CD14-positive monocyte (primary cell): ENCODE measurements at regions not wholly inside any gene's neighbourhood (a gene's known extent, or its start where the extent isn't known, plus 50 kb on each side); places are given as distances from the start of the nearest gene placed in this dataset.

ENCODE experiments used
- DNase-seq, 3 donors: peaks; one replicate each; pipeline ENCODE4 v3.0.0-alpha.2; 2011 to 2022
- H2AFZ ChIP-seq: 2 replicates; pipeline ENCODE4 v1.6.0; 2012; ENCODE audit warnings: mild to moderate bottlenecking, low read depth, low read length, inconsistent platforms; ENCODE audit not compliant: insufficient read depth, poor library complexity, severe bottlenecking
- H3K27ac ChIP-seq, 2 donors: 1 replicate in 1 of 2; 2 replicates in 1 of 2; pipeline ENCODE4 v1.5.1; 2012 to 2013; ENCODE audit warnings: low read length in 2 of 2, control low read depth in 1 of 2, inconsistent platforms in 1 of 2, low read depth in 1 of 2, mild to moderate bottlenecking in 1 of 2
- H3K27me3 ChIP-seq, 2 donors: one replicate each; pipeline versions ENCODE4 v1.6.0 to v1.6.1; 2011 to 2013; ENCODE audit warnings: low read length in 2 of 2; ENCODE audit not compliant: control insufficient read depth in 2 of 2, insufficient read depth in 2 of 2
- H3K36me3 ChIP-seq, 2 donors: replicated peaks in 1 of 2; 1 replicate in 1 of 2; 2 replicates in 1 of 2; pipeline versions ENCODE4 v1.5.1 to v1.6.1; 2012 to 2013; ENCODE audit warnings: low read length in 2 of 2, control low read depth in 1 of 2, inconsistent platforms in 1 of 2, mild to moderate bottlenecking in 1 of 2; ENCODE audit not compliant: insufficient read depth in 2 of 2, control insufficient read depth in 1 of 2
- H3K4me1 ChIP-seq, 2 donors: 1 replicate in 1 of 2; 2 replicates in 1 of 2; pipeline versions ENCODE4 v1.5.1 to v1.6.1; 2012 to 2013; ENCODE audit warnings: low read length in 2 of 2, control low read depth in 1 of 2, inconsistent platforms in 1 of 2, mild to moderate bottlenecking in 1 of 2, moderate library complexity in 1 of 2; ENCODE audit not compliant: insufficient read depth in 2 of 2, control insufficient read depth in 1 of 2
- H3K4me2 ChIP-seq: replicated peaks from 2 replicates; pipeline ENCODE3; 2012; ENCODE audit warnings: low read length, moderate library complexity, mild to moderate bottlenecking; ENCODE audit not compliant: poor library complexity, severe bottlenecking; ENCODE audit errors: extremely low read depth
- H3K4me3 ChIP-seq, 3 experiments: fragments of 200-600 bp in 1 of 3; sonication (generic) in 1 of 3; replicated peaks in 1 of 3; 1 replicate in 2 of 3; 2 replicates in 1 of 3; pipeline ENCODE4 v1.5.1; 2011 to 2013; ENCODE audit warnings: low read length in 3 of 3, mild to moderate bottlenecking in 3 of 3, control low read depth in 2 of 3, low read depth in 2 of 3, inconsistent platforms in 1 of 3, moderate library complexity in 1 of 3
- H3K79me2 ChIP-seq: 2 replicates; pipeline ENCODE4 v1.6.0; 2012; ENCODE audit warnings: mild to moderate bottlenecking, control low read depth, inconsistent platforms, low read length, moderate library complexity; ENCODE audit not compliant: insufficient read depth
- H3K9ac ChIP-seq: 2 replicates; pipeline ENCODE4 v1.6.0; 2017; ENCODE audit warnings: low read length, mild to moderate bottlenecking; ENCODE audit not compliant: insufficient read depth, poor library complexity, severe bottlenecking
- H3K9me3 ChIP-seq, 2 donors: replicated peaks in 1 of 2; 1 replicate in 1 of 2; 2 replicates in 1 of 2; pipeline versions ENCODE4 v1.5.1 to v1.6.1; 2012 to 2013; ENCODE audit warnings: low read length in 2 of 2, control low read depth in 1 of 2; ENCODE audit not compliant: control insufficient read depth in 1 of 2, insufficient read depth in 1 of 2
- H4K20me1 ChIP-seq: 2 replicates; pipeline ENCODE4 v1.6.0; 2012; ENCODE audit warnings: mild to moderate bottlenecking, low read length, control low read depth, moderate library complexity; ENCODE audit not compliant: insufficient read depth
- H3K27ac Mint-ChIP-seq, 7 donors: one replicate each; pipeline ENCODE4 v1.8.0; 2020; ENCODE audit warnings: mild to moderate bottlenecking in 7 of 7, mixed read lengths in 7 of 7, moderate library complexity in 6 of 7, inconsistent platforms in 2 of 7
- H3K27me3 Mint-ChIP-seq, 3 donors: one replicate each; pipeline ENCODE4 v1.8.0; 2021 to 2022; ENCODE audit warnings: low read depth in 3 of 3, mild to moderate bottlenecking in 3 of 3, mixed read lengths in 3 of 3, moderate library complexity in 3 of 3, inconsistent platforms in 1 of 3
- H3K36me3 Mint-ChIP-seq, 2 donors: one replicate each; pipeline ENCODE4 v1.8.0; 2020; ENCODE audit warnings: mixed read lengths in 2 of 2, inconsistent platforms in 1 of 2, mild to moderate bottlenecking in 1 of 2
- H3K4me1 Mint-ChIP-seq: one replicate; pipeline ENCODE4 v1.8.0; 2020; ENCODE audit warnings: mild to moderate bottlenecking, mixed read lengths
- H3K4me3 Mint-ChIP-seq, 2 donors: one replicate each; pipeline ENCODE4 v1.8.0; 2020; ENCODE audit warnings: mild to moderate bottlenecking in 2 of 2, mixed read lengths in 2 of 2, moderate library complexity in 1 of 2
- H3K9me3 Mint-ChIP-seq, 7 donors: one replicate each; pipeline ENCODE4 v1.8.0; 2020 to 2022; ENCODE audit warnings: mixed read lengths in 7 of 7, mild to moderate bottlenecking in 6 of 7, moderate library complexity in 6 of 7, inconsistent platforms in 2 of 7
- CTCF ChIP-seq: fragments of 200-600 bp; IDR thresholded peaks from one replicate; pipeline ENCODE4 v1.8.0; 2022; ENCODE audit warnings: antibody characterized with exemption, mild to moderate bottlenecking
- WGBS: methylation state at CpG from one replicate; pipeline ENCODE4 v1.1.5; 2013; ENCODE audit warnings: missing lambda C conversion rate; ENCODE audit not compliant: insufficient coverage; 5-methylcytosine and 5-hydroxymethylcytosine counted together
- intact Hi-C, 2 donors: fragments of 100-400 bp; cut with micrococcal nuclease; formaldehyde crosslinking; loops; one replicate each; pipeline versions ENCODE4 v1.15.0 to v1.15.1; 2023

- Histone ChIP-seq H3K4me3 (no peak overlapping the region), H3K4me2 (no peak overlapping the region), H3K79me2 (no peaks in the 10 kb centered on the region), H3K4me1 (no peaks in the 10 kb centered on the region), H3K27me3 (no peaks in the 10 kb centered on the region), H3K36me3 (no peaks in the 10 kb centered on the region), H3K9me3 (peaks cover 4 to 13% of the 10 kb centered on the region in 2 donors), H3K27ac (no peak overlapping the region), H3K9ac (no peak overlapping the region), H2AFZ (no peak overlapping the region), H4K20me1 (no peaks in the 10 kb centered on the region)
- DNase-seq: no peak
- Mint-ChIP-seq H3K36me3 (no peaks in the 10 kb centered on the region), H3K9me3 (peaks cover 6 to 24% (median 13%) of the 10 kb centered on the region in 7 donors), H3K27ac (no peak overlapping the region), H3K4me3 (no peak overlapping the region), H3K27me3 (peaks cover 0 to 4% (median 3%) of the 10 kb centered on the region in 3 donors), H3K4me1 (no peaks in the 10 kb centered on the region)
- WGBS: 96% methylated on average over 3 of the region's 6 CpGs
- TF ChIP-seq CTCF: no peak
- intact Hi-C loops: no loop called here
Measured at GRCh38 chr4:25487155-25487554, 110.1 kb downstream of the ANAPC4 start.

- Mint-ChIP-seq H3K9me3 (peaks cover 8 to 33% (median 19%) of the 10 kb centered on the region in 7 donors), H3K27me3 (peaks cover 0 to 2% (median 0%) of the 10 kb centered on the region in 3 donors), H3K36me3 (no peaks in the 10 kb centered on the region), H3K27ac (no peak overlapping the region), H3K4me1 (no peaks in the 10 kb centered on the region), H3K4me3 (no peak overlapping the region)
- Histone ChIP-seq H3K9me3 (peaks cover 4 to 17% of the 10 kb centered on the region in 2 donors), H3K4me1 (no peaks in the 10 kb centered on the region), H2AFZ (no peak overlapping the region), H3K27ac (no peak overlapping the region), H3K9ac (no peak overlapping the region), H4K20me1 (no peaks in the 10 kb centered on the region), H3K4me2 (no peak overlapping the region), H3K36me3 (no peaks in the 10 kb centered on the region), H3K4me3 (no peak overlapping the region), H3K79me2 (no peaks in the 10 kb centered on the region), H3K27me3 (no peaks in the 10 kb centered on the region)
- no peak for DNase-seq
- intact Hi-C loops: no loop called here
- no peak for TF ChIP-seq CTCF
- WGBS: no CpG with 5 or more reads among the region's 1 CpG
Measured at GRCh38 chr4:25489253-25489797, 112.3 kb downstream of the ANAPC4 start.
